Suprapubic skin (tissue), 4 donors: ENCODE measurements at regions not wholly inside any gene's neighbourhood (a gene's known extent, or its start where the extent isn't known, plus 50 kb on each side); places are given as distances from the start of the nearest gene placed in this dataset.

Source experiments
- DNase-seq, 2 donors: peaks; one replicate each; pipeline ENCODE4 v3.0.0-alpha.2; 2019; ENCODE audit warnings: low spot score in 2 of 2
- H3K27ac ChIP-seq: fragments of 200-600 bp; sonication (generic); one replicate; pipeline ENCODE4 v1.5.1; 2019
- H3K27me3 ChIP-seq: fragments of 200-600 bp; sonication (generic); one replicate; pipeline ENCODE4 v1.5.1; 2019
- H3K36me3 ChIP-seq: fragments of 200-600 bp; sonication (generic); one replicate; pipeline ENCODE4 v1.5.1; 2019
- H3K4me1 ChIP-seq: fragments of 200-600 bp; sonication (generic); one replicate; pipeline ENCODE4 v1.5.1; 2019
- H3K4me3 ChIP-seq: fragments of 200-600 bp; sonication (generic); one replicate; pipeline ENCODE4 v1.5.1; 2019; ENCODE audit warnings: mild to moderate bottlenecking
- H3K9me3 ChIP-seq: fragments of 200-600 bp; sonication (generic); one replicate; pipeline ENCODE4 v1.5.1; 2019
- EP300 ChIP-seq: sonication (generic); formaldehyde crosslinking; IDR thresholded peaks from one replicate; pipeline ENCODE4 v1.6.1; 2017; ENCODE audit warnings: antibody characterized with exemption
- POLR2A ChIP-seq, 2 donors: fragments of 450-650 bp; IDR thresholded peaks; one replicate each; pipeline ENCODE4 v1.6.1; 2017; ENCODE audit warnings: antibody characterized with exemption in 2 of 2, mild to moderate bottlenecking in 2 of 2, moderate library complexity in 2 of 2
- POLR2AphosphoS5 ChIP-seq, 3 donors: sonication (generic); formaldehyde crosslinking; IDR thresholded peaks; one replicate each; pipeline ENCODE4 v1.6.1; 2017; ENCODE audit warnings: antibody characterized with exemption in 3 of 3
- WGBS: methylation state at CpG from one replicate; pipeline ENCODE4 v1.1.5; 2018; 5-methylcytosine and 5-hydroxymethylcytosine counted together
- TF ChIP-seq, protein P1 (sequence below), 2 donors: fragments of 200-600 bp in 1 of 2; fragments of 450-650 bp in 1 of 2; sonication (generic) in 1 of 2; IDR thresholded peaks; one replicate each; pipeline ENCODE4 v1.5.1; 2016 to 2019; ENCODE audit warnings: antibody characterized with exemption in 2 of 2, mild to moderate bottlenecking in 1 of 2, moderate library complexity in 1 of 2

- no peaks in the 10 kb centered on the region for H3K36me3 ChIP-seq
- H3K4me3 ChIP-seq = no peak overlapping the region
- DNase-seq = no peak
- no peaks in the 10 kb centered on the region for H3K27me3 ChIP-seq
- H3K27ac ChIP-seq = no peak overlapping the region
- H3K9me3 ChIP-seq = no peaks in the 10 kb centered on the region
- H3K4me1 ChIP-seq = no peaks in the 10 kb centered on the region
- TF ChIP-seq EP300 = no peak
- no peak for TF ChIP-seq POLR2A (IDR thresholded peaks at IDR 0.05)
- TF ChIP-seq, protein P1, sequence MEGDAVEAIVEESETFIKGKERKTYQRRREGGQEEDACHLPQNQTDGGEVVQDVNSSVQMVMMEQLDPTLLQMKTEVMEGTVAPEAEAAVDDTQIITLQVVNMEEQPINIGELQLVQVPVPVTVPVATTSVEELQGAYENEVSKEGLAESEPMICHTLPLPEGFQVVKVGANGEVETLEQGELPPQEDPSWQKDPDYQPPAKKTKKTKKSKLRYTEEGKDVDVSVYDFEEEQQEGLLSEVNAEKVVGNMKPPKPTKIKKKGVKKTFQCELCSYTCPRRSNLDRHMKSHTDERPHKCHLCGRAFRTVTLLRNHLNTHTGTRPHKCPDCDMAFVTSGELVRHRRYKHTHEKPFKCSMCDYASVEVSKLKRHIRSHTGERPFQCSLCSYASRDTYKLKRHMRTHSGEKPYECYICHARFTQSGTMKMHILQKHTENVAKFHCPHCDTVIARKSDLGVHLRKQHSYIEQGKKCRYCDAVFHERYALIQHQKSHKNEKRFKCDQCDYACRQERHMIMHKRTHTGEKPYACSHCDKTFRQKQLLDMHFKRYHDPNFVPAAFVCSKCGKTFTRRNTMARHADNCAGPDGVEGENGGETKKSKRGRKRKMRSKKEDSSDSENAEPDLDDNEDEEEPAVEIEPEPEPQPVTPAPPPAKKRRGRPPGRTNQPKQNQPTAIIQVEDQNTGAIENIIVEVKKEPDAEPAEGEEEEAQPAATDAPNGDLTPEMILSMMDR (IDR thresholded peaks at IDR 0.05) = no peak
- no peak for TF ChIP-seq POLR2AphosphoS5 (IDR thresholded peaks at IDR 0.05)
Measured at GRCh38 chr15:91593067-91593466, 260.4 kb upstream of the SLCO3A1 start.

DNA sequence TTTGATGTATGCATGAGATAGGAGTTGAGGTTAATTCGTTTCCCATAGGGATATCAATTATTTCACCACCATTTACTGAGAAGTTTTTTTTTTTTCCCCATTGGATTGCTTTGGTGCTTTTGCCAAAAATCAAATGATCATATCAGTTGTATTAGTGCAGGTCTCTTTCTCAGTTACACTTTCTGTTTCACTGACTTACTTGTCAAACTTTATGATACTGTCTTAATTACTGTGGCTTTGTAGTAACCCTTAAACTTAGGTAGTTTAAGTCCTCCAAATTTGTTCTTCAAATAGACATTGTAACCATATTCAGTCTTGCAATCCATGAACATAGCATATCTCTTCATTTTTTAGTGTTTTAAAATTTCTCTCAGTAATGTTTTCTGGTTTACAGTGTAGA, 259.9 kb upstream of the SLCO3A1 start:
- 38% methylated on average over 1 of the region's 1 CpG for WGBS
- H3K27me3 ChIP-seq = no peaks in the 10 kb centered on the region
- no peaks in the 10 kb centered on the region for H3K36me3 ChIP-seq
- H3K4me3 ChIP-seq = no peak overlapping the region
- no peaks in the 10 kb centered on the region for H3K9me3 ChIP-seq
- no peaks in the 10 kb centered on the region for H3K4me1 ChIP-seq
- DNase-seq = no peak
- H3K27ac ChIP-seq = no peak overlapping the region
- TF ChIP-seq, protein P1 (IDR thresholded peaks at IDR 0.05) = no peak
- TF ChIP-seq POLR2AphosphoS5 (IDR thresholded peaks at IDR 0.05) = no peak
- TF ChIP-seq POLR2A (IDR thresholded peaks at IDR 0.05) = no peak
- no peak for TF ChIP-seq EP300

GRCh38 chr15:91599261-91599660, 254.2 kb upstream of the SLCO3A1 start:
- Histone ChIP-seq H3K4me3 (no peak overlapping the region), H3K36me3 (no peaks in the 10 kb centered on the region), H3K9me3 (no peaks in the 10 kb centered on the region), H3K4me1 (no peaks in the 10 kb centered on the region), H3K27ac (no peak overlapping the region), H3K27me3 (peaks cover 21% of the 10 kb centered on the region)
- DNase-seq = no peak
- TF ChIP-seq POLR2AphosphoS5 (IDR thresholded peaks at IDR 0.05) (no peak), POLR2A (IDR thresholded peaks at IDR 0.05) (no peak), EP300 (no peak)
- TF ChIP-seq, protein P1 (IDR thresholded peaks at IDR 0.05) = no peak
- WGBS = 39% methylated on average over 3 of the region's 3 CpGs

DNA sequence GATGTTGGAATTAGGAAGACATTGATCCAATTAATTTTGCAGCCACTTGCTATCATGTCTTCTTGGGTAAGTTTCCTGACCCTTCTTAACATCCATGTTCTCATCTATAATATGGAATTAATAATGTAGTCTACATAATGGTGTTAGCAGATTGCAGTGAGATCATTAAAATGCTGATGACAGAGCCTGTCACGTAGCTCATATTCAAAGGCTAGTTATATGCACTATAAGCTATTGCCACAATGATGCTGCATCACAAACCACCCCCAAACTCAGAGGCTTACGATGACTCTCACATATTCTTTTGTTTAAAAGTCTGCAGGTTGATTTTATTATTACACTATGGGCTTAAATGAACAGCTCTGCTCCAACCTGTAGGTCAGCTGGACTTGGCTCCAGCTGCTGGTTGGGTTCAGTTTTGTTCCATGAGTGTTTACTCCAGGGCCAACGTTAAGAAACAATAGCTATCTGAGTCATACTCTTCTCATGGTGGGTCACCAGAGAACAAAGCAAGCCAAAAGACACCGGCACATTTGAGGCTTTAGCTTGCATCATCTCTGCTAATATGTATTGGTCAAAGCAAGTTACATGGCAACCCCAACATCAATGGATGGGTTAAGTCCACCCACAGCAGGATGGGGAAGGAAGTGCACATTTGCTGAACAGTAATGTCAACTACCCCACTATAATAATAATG, 250.0 kb upstream of the SLCO3A1 start:
- H3K9me3 ChIP-seq = no peaks in the 10 kb centered on the region
- H3K4me1 ChIP-seq = no peaks in the 10 kb centered on the region
- WGBS = 68% methylated on average over 4 of the region's 4 CpGs
- TF ChIP-seq POLR2AphosphoS5 (IDR thresholded peaks at IDR 0.05) = no peak
- TF ChIP-seq, protein P1 (IDR thresholded peaks at IDR 0.05) = no peak
- no peak for TF ChIP-seq EP300
- TF ChIP-seq POLR2A (IDR thresholded peaks at IDR 0.05) = no peak
- H3K27ac ChIP-seq = no peak overlapping the region
- peaks cover 27% of the 10 kb centered on the region for H3K27me3 ChIP-seq
- H3K4me3 ChIP-seq = no peak overlapping the region
- no peaks in the 10 kb centered on the region for H3K36me3 ChIP-seq
- DNase-seq = no peak

- TF ChIP-seq, protein P1 (IDR thresholded peaks at IDR 0.05) = no peak
- TF ChIP-seq POLR2AphosphoS5 (IDR thresholded peaks at IDR 0.05) (no peak), EP300 (no peak), POLR2A (IDR thresholded peaks at IDR 0.05) (no peak)
- peaks cover 23% of the 10 kb centered on the region for H3K27me3 ChIP-seq
- no peak overlapping the region for H3K27ac ChIP-seq
- H3K9me3 ChIP-seq = no peaks in the 10 kb centered on the region
- no peak for DNase-seq
- no peak overlapping the region for H3K4me3 ChIP-seq
- WGBS = 58% methylated on average over 5 of the region's 5 CpGs
- H3K4me1 ChIP-seq = no peaks in the 10 kb centered on the region
- no peaks in the 10 kb centered on the region for H3K36me3 ChIP-seq
Measured at GRCh38 chr15:91604122-91604521, 249.4 kb upstream of the SLCO3A1 start.
